ENCODE measurements at regions not wholly inside any gene's neighbourhood (a gene's known extent, or its start where the extent isn't known, plus 50 kb on each side); places are given as distances from the start of the nearest gene placed in this dataset.

DNA sequence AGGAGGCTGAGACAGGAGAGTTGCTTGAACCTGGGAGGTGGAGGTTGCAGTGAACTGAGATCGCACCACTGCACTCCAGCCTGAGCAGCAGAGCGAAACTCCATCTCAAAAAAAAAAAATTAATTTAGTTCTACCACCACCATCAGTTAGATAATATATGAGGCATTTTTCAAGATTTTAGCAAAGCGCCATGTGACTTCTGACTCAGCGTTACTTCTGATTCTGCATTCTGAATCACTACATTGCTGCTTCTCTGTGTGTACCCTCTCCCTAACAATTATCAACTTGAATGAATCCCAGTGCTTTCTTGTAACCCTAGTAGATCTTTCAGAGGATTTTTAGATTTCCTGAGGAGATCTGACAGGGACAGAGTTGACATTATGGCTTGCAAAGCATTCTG, 176.8 kb upstream of the SORCS1 start:
- Histone ChIP-seq H3K4me1 (ENCODE audit: insufficient read depth) (no peaks in the 10 kb centered on the region), H3F3A (ENCODE audit: insufficient read depth) (no peaks in the 10 kb centered on the region), H3K9me2 (ENCODE audit: insufficient read depth) (no peaks in the 10 kb centered on the region), H4K20me1 (ENCODE audit: insufficient read depth) (no peaks in the 10 kb centered on the region), H3K27me3 (replicated peaks; ENCODE audit: insufficient read depth) (no peaks in the 10 kb centered on the region), H3K4me2 (ENCODE audit: unreplicated experiment) (no peak overlapping the region), H2AFZ (no peak overlapping the region), H3K27ac (no peak overlapping the region), H3K4me3 (no peak overlapping the region), H3K9me3 (ENCODE audit: low read depth) (no peaks in the 10 kb centered on the region), H3K79me2 (ENCODE audit: insufficient read depth) (no peaks in the 10 kb centered on the region), H3K36me3 (ENCODE audit: low read depth) (no peaks in the 10 kb centered on the region), H3K9ac (no peak overlapping the region)
- WGBS, 2 experiments (ENCODE audit: low coverage in 1 of 2, low lambda C conversion rate in 2 of 2, missing lambda C conversion rate in 2 of 2): 56 to 68% methylated on average over 4 of the region's 4 CpGs
- no peak for TF ChIP-seq EZH2 (IDR thresholded peaks at IDR 0.05; ENCODE audit: insufficient read depth, poor library complexity, severe bottlenecking)
- no peak for TF ChIP-seq EZH2phosphoT487 (IDR thresholded peaks at IDR 0.05; ENCODE audit: insufficient read depth, low read depth)
- in situ Hi-C loops (cut with MboI): no loop called here
- DNase-seq: peak; percentile 48

DNA sequence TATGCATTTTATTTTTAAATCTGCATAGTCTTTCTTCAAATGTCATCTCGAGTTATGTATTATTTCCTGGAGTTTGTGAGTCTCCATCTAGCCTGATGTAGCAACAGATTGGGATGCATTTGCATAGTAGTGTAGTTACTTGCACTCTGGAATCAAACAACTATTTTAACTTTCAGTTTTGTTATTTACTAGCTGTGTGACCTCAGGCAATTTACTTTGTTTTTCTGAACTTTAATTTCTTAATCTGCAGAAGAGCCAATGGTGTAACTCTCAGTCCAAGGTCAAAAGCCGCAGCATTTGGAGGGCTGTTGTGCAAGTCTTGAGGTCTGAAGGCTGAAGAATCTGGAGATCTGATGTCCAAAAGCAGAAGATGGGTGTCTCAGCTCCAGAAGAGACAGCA, 175.8 kb upstream of the SORCS1 start:
- WGBS, 2 experiments (ENCODE audit: low coverage in 1 of 2, low lambda C conversion rate in 2 of 2, missing lambda C conversion rate in 2 of 2): 6 to 11% methylated on average over 2 of the region's 2 CpGs
- no peaks in the 10 kb centered on the region for H3F3A ChIP-seq (ENCODE audit: insufficient read depth)
- no peaks in the 10 kb centered on the region for H3K4me1 ChIP-seq (ENCODE audit: insufficient read depth)
- no peak for TF ChIP-seq EZH2phosphoT487 (IDR thresholded peaks at IDR 0.05; ENCODE audit: insufficient read depth, low read depth)
- no peak for TF ChIP-seq EZH2 (IDR thresholded peaks at IDR 0.05; ENCODE audit: insufficient read depth, poor library complexity, severe bottlenecking)
- H3K79me2 ChIP-seq (ENCODE audit: insufficient read depth): no peaks in the 10 kb centered on the region
- H4K20me1 ChIP-seq (ENCODE audit: insufficient read depth): no peaks in the 10 kb centered on the region
- H3K9ac ChIP-seq: no peak overlapping the region
- no peak overlapping the region for H3K27ac ChIP-seq
- H3K27me3 ChIP-seq (replicated peaks; ENCODE audit: insufficient read depth): no peaks in the 10 kb centered on the region
- H3K36me3 ChIP-seq (ENCODE audit: low read depth): no peaks in the 10 kb centered on the region
- H2AFZ ChIP-seq: peak overlapping the region; percentile 10; the same call in 1 of the 2 replicates
- DNase-seq: peak; percentile 19
- no peaks in the 10 kb centered on the region for H3K9me3 ChIP-seq (ENCODE audit: low read depth)
- peak overlapping the region; percentile 7 for H3K4me2 ChIP-seq (ENCODE audit: unreplicated experiment)
- no peak overlapping the region for H3K4me3 ChIP-seq
- in situ Hi-C loops (cut with MboI): no loop called here
- H3K9me2 ChIP-seq (ENCODE audit: insufficient read depth): no peaks in the 10 kb centered on the region; the same call in 1 of the 2 replicates

DNA sequence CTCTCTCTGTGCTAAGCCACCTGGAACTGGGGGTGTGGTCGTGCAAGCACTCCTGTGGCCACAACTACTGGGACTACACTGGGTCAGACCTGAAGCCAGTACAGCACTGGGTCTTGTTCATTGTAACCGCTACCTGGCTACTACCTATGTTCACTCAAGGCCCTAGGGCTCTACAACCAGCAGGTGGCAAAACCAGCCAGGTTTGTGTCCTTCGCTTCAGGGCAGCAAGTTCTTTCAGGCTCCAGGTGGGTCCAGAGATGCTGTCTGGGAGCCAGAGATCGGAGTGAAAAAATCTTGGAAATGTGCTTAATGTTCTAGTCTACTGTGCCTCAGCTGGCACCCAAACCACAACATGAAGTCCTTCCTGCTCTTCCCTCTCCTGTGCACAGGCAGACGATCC, 171.6 kb upstream of the SORCS1 start:
- H3K27me3 ChIP-seq (replicated peaks; ENCODE audit: insufficient read depth): no peaks in the 10 kb centered on the region
- no peaks in the 10 kb centered on the region for H3K36me3 ChIP-seq (ENCODE audit: low read depth)
- no peak overlapping the region for H3K9ac ChIP-seq
- H3K27ac ChIP-seq: no peak overlapping the region
- no peaks in the 10 kb centered on the region for H4K20me1 ChIP-seq (ENCODE audit: insufficient read depth)
- no peak overlapping the region for H3K4me2 ChIP-seq (ENCODE audit: unreplicated experiment)
- TF ChIP-seq EZH2 (IDR thresholded peaks at IDR 0.05; ENCODE audit: insufficient read depth, poor library complexity, severe bottlenecking): no peak
- TF ChIP-seq EZH2phosphoT487 (IDR thresholded peaks at IDR 0.05; ENCODE audit: insufficient read depth, low read depth): no peak
- 41 to 48% methylated on average over 5 of the region's 5 CpGs for WGBS, 2 experiments (ENCODE audit: low coverage in 1 of 2, low lambda C conversion rate in 2 of 2, missing lambda C conversion rate in 2 of 2)
- H3K4me3 ChIP-seq: no peak overlapping the region
- H3K9me2 ChIP-seq (ENCODE audit: insufficient read depth): no peaks in the 10 kb centered on the region; the same call in 1 of the 2 replicates
- in situ Hi-C loops (cut with MboI): no loop called here
- H3F3A ChIP-seq (ENCODE audit: insufficient read depth): no peaks in the 10 kb centered on the region
- no peak for DNase-seq
- H3K79me2 ChIP-seq (ENCODE audit: insufficient read depth): no peaks in the 10 kb centered on the region
- H3K4me1 ChIP-seq (ENCODE audit: insufficient read depth): no peaks in the 10 kb centered on the region
- no peak overlapping the region for H2AFZ ChIP-seq
- H3K9me3 ChIP-seq (ENCODE audit: low read depth): no peaks in the 10 kb centered on the region

DNA sequence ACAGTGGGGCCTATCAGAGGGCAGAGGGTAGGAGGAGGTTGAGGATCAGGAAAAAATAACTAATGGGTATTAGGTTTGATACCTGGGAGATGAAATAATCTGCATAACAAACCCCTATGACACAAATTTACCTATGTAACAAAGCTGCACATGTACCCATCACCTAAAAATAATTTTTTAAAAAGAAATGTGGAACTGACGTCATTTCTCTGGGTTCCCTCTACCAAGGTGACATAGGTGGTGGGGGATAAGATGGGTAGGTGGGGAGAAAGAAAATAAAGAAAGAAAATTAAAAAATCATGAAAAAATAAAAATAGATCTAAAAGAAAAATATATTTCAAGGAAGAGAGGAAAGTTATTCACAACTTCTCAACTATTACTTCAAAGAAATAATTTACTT, 153.1 kb upstream of the SORCS1 start:
- in situ Hi-C loops (cut with MboI): no loop called here
- H3K4me2 ChIP-seq (ENCODE audit: unreplicated experiment): no peak overlapping the region
- WGBS, 2 experiments (ENCODE audit: low coverage in 1 of 2, low lambda C conversion rate in 2 of 2, missing lambda C conversion rate in 2 of 2): 6 to 12% methylated on average over 1 of the region's 1 CpG

DNA sequence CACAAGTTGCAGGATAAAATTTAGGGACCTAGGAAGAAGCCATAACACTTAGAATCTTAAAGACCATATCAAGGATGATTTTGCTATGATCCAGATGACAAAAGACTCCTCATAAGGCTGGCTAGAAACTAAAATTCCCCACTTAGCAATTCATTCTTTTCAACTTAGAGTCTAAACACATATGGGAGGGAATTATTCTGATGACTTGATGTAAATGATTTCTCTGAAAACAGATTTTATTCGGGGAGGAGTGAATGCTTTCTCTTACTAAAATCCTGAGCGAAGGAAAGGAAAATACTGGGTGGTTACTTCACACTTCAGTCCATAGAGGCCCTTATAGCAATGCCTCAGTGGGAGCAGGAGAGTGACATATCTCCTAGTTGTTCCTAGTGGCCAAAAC, 138.7 kb upstream of the SORCS1 start:
- no peak overlapping the region for H3K27ac ChIP-seq
- H3K9me3 ChIP-seq (ENCODE audit: low read depth): no peaks in the 10 kb centered on the region
- no peaks in the 10 kb centered on the region for H4K20me1 ChIP-seq (ENCODE audit: insufficient read depth)
- no peaks in the 10 kb centered on the region for H3F3A ChIP-seq (ENCODE audit: insufficient read depth)
- H2AFZ ChIP-seq: no peak overlapping the region
- H3K36me3 ChIP-seq (ENCODE audit: low read depth): no peaks in the 10 kb centered on the region
- no peaks in the 10 kb centered on the region for H3K9me2 ChIP-seq (ENCODE audit: insufficient read depth)
- no peak overlapping the region for H3K4me2 ChIP-seq (ENCODE audit: unreplicated experiment)
- WGBS, 2 experiments (ENCODE audit: low coverage in 1 of 2, low lambda C conversion rate in 2 of 2, missing lambda C conversion rate in 2 of 2): 14 to 29% methylated on average over 2 of the region's 2 CpGs
- no peak overlapping the region for H3K9ac ChIP-seq
- DNase-seq: no peak
- no peak overlapping the region for H3K4me3 ChIP-seq
- no peaks in the 10 kb centered on the region for H3K79me2 ChIP-seq (ENCODE audit: insufficient read depth)
- H3K27me3 ChIP-seq (replicated peaks; ENCODE audit: insufficient read depth): no peaks in the 10 kb centered on the region
- TF ChIP-seq EZH2 (IDR thresholded peaks at IDR 0.05; ENCODE audit: insufficient read depth, poor library complexity, severe bottlenecking): no peak
- no peak for TF ChIP-seq EZH2phosphoT487 (IDR thresholded peaks at IDR 0.05; ENCODE audit: insufficient read depth, low read depth)
- in situ Hi-C loops (cut with MboI): no loop called here
- no peaks in the 10 kb centered on the region for H3K4me1 ChIP-seq (ENCODE audit: insufficient read depth)

More for the DNA sequence above, 153.1 kb upstream of the SORCS1 start:
- Histone ChIP-seq H3K27me3 (replicated peaks; ENCODE audit: insufficient read depth) (no peaks in the 10 kb centered on the region), H2AFZ (no peak overlapping the region), H3K9me3 (ENCODE audit: low read depth) (no peaks in the 10 kb centered on the region), H3K9me2 (ENCODE audit: insufficient read depth) (no peaks in the 10 kb centered on the region), H4K20me1 (ENCODE audit: insufficient read depth) (no peaks in the 10 kb centered on the region), H3K4me1 (ENCODE audit: insufficient read depth) (no peaks in the 10 kb centered on the region), H3F3A (ENCODE audit: insufficient read depth) (no peaks in the 10 kb centered on the region), H3K4me3 (no peak overlapping the region), H3K27ac (no peak overlapping the region), H3K79me2 (ENCODE audit: insufficient read depth) (no peaks in the 10 kb centered on the region), H3K36me3 (ENCODE audit: low read depth) (no peaks in the 10 kb centered on the region), H3K9ac (no peak overlapping the region)
- no peak for DNase-seq
- TF ChIP-seq EZH2 (IDR thresholded peaks at IDR 0.05; ENCODE audit: insufficient read depth, poor library complexity, severe bottlenecking): no peak
- no peak for TF ChIP-seq EZH2phosphoT487 (IDR thresholded peaks at IDR 0.05; ENCODE audit: insufficient read depth, low read depth)

All from GM23248 (cell line).